RWPE2 (cell line): ENCODE measurements at regions not wholly inside any gene's neighbourhood (a gene's known extent, or its start where the extent isn't known, plus 50 kb on each side); places are given as distances from the start of the nearest gene placed in this dataset.

Experiments used
- ATAC-seq: fragments of 200-7000 bp; cut with Tn5 transposase; 3 replicates; pipeline ENCODE4 v1.9.1; 2021; ENCODE audit warnings: low read depth
- DNase-seq: peaks from one replicate; pipeline ENCODE4 v3.0.0-alpha.2; 2020; ENCODE audit warnings: low spot score
- H3K27ac ChIP-seq: fragments of 450-650 bp; 2 replicates; pipeline ENCODE4 v1.5.1; 2017; ENCODE audit warnings: mild to moderate bottlenecking; ENCODE audit not compliant: poor library complexity, severe bottlenecking
- H3K27me3 ChIP-seq: fragments of 250-450 bp; sonication (Bioruptor Pico); 2 replicates; pipeline ENCODE4 v1.5.1; 2021; ENCODE audit warnings: mild to moderate bottlenecking, moderate library complexity; ENCODE audit not compliant: insufficient read depth, poor library complexity, severe bottlenecking
- H3K36me3 ChIP-seq: fragments of 250-450 bp; sonication (Bioruptor Pico); 2 replicates; pipeline ENCODE4 v1.5.1; 2020; ENCODE audit warnings: low read depth, mild to moderate bottlenecking, moderate library complexity
- H3K4me1 ChIP-seq: fragments of 250-450 bp; sonication (Bioruptor Pico); 2 replicates; pipeline ENCODE4 v1.5.1; 2021; ENCODE audit warnings: mild to moderate bottlenecking, moderate library complexity; ENCODE audit not compliant: insufficient read depth, poor library complexity, severe bottlenecking
- H3K4me3 ChIP-seq: fragments of 250-450 bp; sonication (Bioruptor Pico); 2 replicates; pipeline ENCODE4 v1.5.1; 2021; ENCODE audit warnings: mild to moderate bottlenecking, moderate library complexity; ENCODE audit not compliant: severe bottlenecking
- H3K9me3 ChIP-seq: fragments of 250-450 bp; sonication (Bioruptor Pico); 2 replicates; pipeline ENCODE4 v1.5.1; 2021; ENCODE audit warnings: mild to moderate bottlenecking, moderate library complexity; ENCODE audit not compliant: severe bottlenecking
- CTCF ChIP-seq: fragments of 450-650 bp; IDR thresholded peaks from one replicate; pipeline ENCODE4 v1.5.1; 2017; ENCODE audit warnings: mild to moderate bottlenecking, moderate library complexity; ENCODE audit not compliant: poor library complexity, severe bottlenecking

GRCh38 chr7:17463511-17464085 is 165.1 kb downstream of the AHR start:
- DNase-seq (no peak), ATAC-seq (no peak)
- Histone ChIP-seq H3K36me3 (no peaks in the 10 kb centered on the region), H3K9me3 (no peaks in the 10 kb centered on the region), H3K4me3 (no peak overlapping the region), H3K4me1 (peaks cover 5% of the 10 kb centered on the region), H3K27ac (no peak overlapping the region), H3K27me3 (no peaks in the 10 kb centered on the region)
- TF ChIP-seq CTCF: no peak

- no peaks in the 10 kb centered on the region for H3K9me3 ChIP-seq
- no peak for TF ChIP-seq CTCF
- ATAC-seq: no peak
These were observed 167.8 kb downstream of the AHR start for GRCh38 chr7:17466216-17466615.

GRCh38 chr7:17467386-17467945 is 169.0 kb downstream of the AHR start:
- Histone ChIP-seq H3K36me3 (no peaks in the 10 kb centered on the region), H3K9me3 (no peaks in the 10 kb centered on the region), H3K27ac (no peak overlapping the region), H3K4me3 (no peak overlapping the region), H3K27me3 (no peaks in the 10 kb centered on the region), H3K4me1 (no peaks in the 10 kb centered on the region)
- no peak for DNase-seq
- ATAC-seq: no peak
- no peak for TF ChIP-seq CTCF

More at GRCh38 chr7:17466216-17466615, 167.8 kb downstream of the AHR start:
- H3K4me1 ChIP-seq: peaks cover 5% of the 10 kb centered on the region
- H3K27me3 ChIP-seq: no peaks in the 10 kb centered on the region
- H3K36me3 ChIP-seq: no peaks in the 10 kb centered on the region
- no peak overlapping the region for H3K27ac ChIP-seq
- no peak for DNase-seq
- H3K4me3 ChIP-seq: no peak overlapping the region

- TF ChIP-seq CTCF: no peak
- ATAC-seq (no peak), DNase-seq (no peak)
- no peaks in the 10 kb centered on the region for H3K4me1 ChIP-seq
- no peak overlapping the region for H3K27ac ChIP-seq
- no peaks in the 10 kb centered on the region for H3K9me3 ChIP-seq
- no peak overlapping the region for H3K4me3 ChIP-seq
- H3K27me3 ChIP-seq: no peaks in the 10 kb centered on the region
- no peaks in the 10 kb centered on the region for H3K36me3 ChIP-seq
These were observed 172.9 kb downstream of the AHR start for GRCh38 chr7:17471325-17471724.

GRCh38 chr7:17472518-17472917 is 174.1 kb downstream of the AHR start:
- no peak for TF ChIP-seq CTCF
- H3K27ac ChIP-seq: no peak overlapping the region
- ATAC-seq (no peak), DNase-seq (no peak)
- no peaks in the 10 kb centered on the region for H3K36me3 ChIP-seq
- H3K4me3 ChIP-seq: no peak overlapping the region
- H3K4me1 ChIP-seq: no peaks in the 10 kb centered on the region
- no peaks in the 10 kb centered on the region for H3K9me3 ChIP-seq
- H3K27me3 ChIP-seq: no peaks in the 10 kb centered on the region
